Activated T-helper 1 cell treated with anti-CD3 and anti-CD28 coated beads, Interleukin-12 subunit alpha, Interleukin-12 subunit beta, Interleukin-2, Interleukin-4 antibody, amounts not matched to agents 30 ng/mL and 10 ng/mL and 1 ng/mL, durations not matched to agents 14 hours and 24 hours and 36 hours (primary cell): ENCODE measurements at regions not wholly inside any gene's neighbourhood (a gene's known extent, or its start where the extent isn't known, plus 50 kb on each side); places are given as distances from the start of the nearest gene placed in this dataset.

Experiments
- DNase-seq: peaks from one replicate; pipeline ENCODE4 v3.0.0; 2021; ENCODE audit warnings: low spot score
- H3K27ac Mint-ChIP-seq: one replicate; pipeline ENCODE4 v1.8.0; 2021; ENCODE audit warnings: mild to moderate bottlenecking, mixed read lengths
- H3K27me3 Mint-ChIP-seq: one replicate; pipeline ENCODE4 v1.8.0; 2022; ENCODE audit warnings: mild to moderate bottlenecking, moderate library complexity, mixed read lengths; ENCODE audit not compliant: insufficient read depth
- H3K36me3 Mint-ChIP-seq: one replicate; pipeline ENCODE4 v1.8.0; 2021; ENCODE audit warnings: low read depth, mixed read lengths
- H3K4me1 Mint-ChIP-seq: one replicate; pipeline ENCODE4 v1.8.0; 2021; ENCODE audit warnings: low read depth, mixed read lengths
- H3K4me3 Mint-ChIP-seq: one replicate; pipeline ENCODE4 v1.8.0; 2021; ENCODE audit warnings: mild to moderate bottlenecking, moderate library complexity, mixed read lengths
- H3K9me3 Mint-ChIP-seq: one replicate; pipeline ENCODE4 v1.8.0; 2021; ENCODE audit warnings: mixed read lengths
- intact Hi-C: fragments of 100-400 bp; cut with micrococcal nuclease; formaldehyde crosslinking; loops from one replicate; pipeline ENCODE4 v1.15.1; 2024

GRCh38 chr16:54432897-54433229 lies 146.3 kb upstream of the IRX3 start:
- Mint-ChIP-seq H3K27me3 (peaks cover 27% of the 10 kb centered on the region), H3K27ac (no peak overlapping the region), H3K36me3 (no peaks in the 10 kb centered on the region), H3K4me1 (peaks cover 10% of the 10 kb centered on the region), H3K9me3 (peaks cover 8% of the 10 kb centered on the region), H3K4me3 (no peak overlapping the region)
- intact Hi-C loops, result no loop called here
- DNase-seq, result no peak

- H3K27ac Mint-ChIP-seq, result no peak overlapping the region
- H3K36me3 Mint-ChIP-seq, result no peaks in the 10 kb centered on the region
- no peak for DNase-seq
- H3K4me3 Mint-ChIP-seq, result no peak overlapping the region
- intact Hi-C loops, result no loop called here
- peaks cover 27% of the 10 kb centered on the region for H3K27me3 Mint-ChIP-seq
- H3K9me3 Mint-ChIP-seq, result peaks cover 8% of the 10 kb centered on the region
- peaks cover 10% of the 10 kb centered on the region for H3K4me1 Mint-ChIP-seq
Measured at GRCh38 chr16:54431997-54432896, 145.7 kb upstream of the IRX3 start.

- Mint-ChIP-seq H3K36me3 (no peaks in the 10 kb centered on the region), H3K4me3 (no peak overlapping the region), H3K9me3 (peaks cover 8% of the 10 kb centered on the region), H3K4me1 (peaks cover 10% of the 10 kb centered on the region), H3K27me3 (peaks cover 27% of the 10 kb centered on the region), H3K27ac (no peak overlapping the region)
- DNase-seq, result no peak
- intact Hi-C loops, result no loop called here
Measured at GRCh38 chr16:54431041-54431996, 144.7 kb upstream of the IRX3 start.

- H3K36me3 Mint-ChIP-seq, result no peaks in the 10 kb centered on the region
- peaks cover 27% of the 10 kb centered on the region for H3K27me3 Mint-ChIP-seq
- H3K4me3 Mint-ChIP-seq, result no peak overlapping the region
Measured at GRCh38 chr16:54430491-54431030, 144.0 kb upstream of the IRX3 start.

DNA sequence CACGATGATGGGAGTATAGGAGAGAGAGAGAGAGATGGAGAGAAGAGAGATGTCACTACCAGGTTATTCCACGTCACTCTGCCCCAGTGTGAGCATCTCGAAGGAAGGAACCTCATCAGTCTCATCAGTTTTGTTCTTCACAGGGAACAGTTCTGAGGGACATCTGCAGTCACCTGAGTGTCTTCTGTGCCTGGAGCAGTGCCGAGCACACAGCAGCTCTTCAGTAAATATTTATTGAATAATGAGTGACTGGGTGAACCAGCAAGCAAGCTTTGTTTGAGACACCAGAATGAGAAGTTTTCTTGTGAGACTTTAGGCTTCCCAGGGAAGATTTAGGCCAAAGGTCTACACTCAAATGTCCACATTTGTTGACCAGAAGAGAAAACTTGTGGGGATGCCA lies 142.4 kb upstream of the IRX3 start:
- H3K36me3 Mint-ChIP-seq, result no peaks in the 10 kb centered on the region
- no peak overlapping the region for H3K27ac Mint-ChIP-seq
- H3K27me3 Mint-ChIP-seq, result peaks cover 27% of the 10 kb centered on the region
- peaks cover 10% of the 10 kb centered on the region for H3K4me1 Mint-ChIP-seq
- no peaks in the 10 kb centered on the region for H3K9me3 Mint-ChIP-seq
- no peak for DNase-seq
- H3K4me3 Mint-ChIP-seq, result no peak overlapping the region
- intact Hi-C loops, result loop anchor here (10.0 kb wide), 1 partner anchor 534 kb away; no protein-coding TSS in a partner anchor

More at GRCh38 chr16:54430491-54431030, 144.0 kb upstream of the IRX3 start:
- intact Hi-C loops, result no loop called here
- Mint-ChIP-seq H3K4me1 (peaks cover 10% of the 10 kb centered on the region), H3K9me3 (peaks cover 8% of the 10 kb centered on the region), H3K27ac (no peak overlapping the region)
- DNase-seq, result no peak

GRCh38 chr16:54426553-54426849 lies 139.9 kb upstream of the IRX3 start:
- Mint-ChIP-seq H3K4me3 (no peak overlapping the region), H3K27ac (no peak overlapping the region), H3K27me3 (peaks cover 22% of the 10 kb centered on the region), H3K9me3 (no peaks in the 10 kb centered on the region), H3K4me1 (peaks cover 9% of the 10 kb centered on the region), H3K36me3 (no peaks in the 10 kb centered on the region)
- no peak for DNase-seq
- intact Hi-C loops, result loop anchor here (10.0 kb wide), 1 partner anchor 532 kb away; no protein-coding TSS in a partner anchor

GRCh38 chr16:54425681-54426552 lies 139.3 kb upstream of the IRX3 start:
- H3K27ac Mint-ChIP-seq, result no peak overlapping the region
- H3K4me3 Mint-ChIP-seq, result no peak overlapping the region
- H3K36me3 Mint-ChIP-seq, result no peaks in the 10 kb centered on the region
- intact Hi-C loops, result loop anchor here (10.0 kb wide), 1 partner anchor 531 kb away; no protein-coding TSS in a partner anchor
- no peaks in the 10 kb centered on the region for H3K9me3 Mint-ChIP-seq
- H3K27me3 Mint-ChIP-seq, result peaks cover 16% of the 10 kb centered on the region
- DNase-seq, result no peak
- H3K4me1 Mint-ChIP-seq, result peaks cover 3% of the 10 kb centered on the region

DNA sequence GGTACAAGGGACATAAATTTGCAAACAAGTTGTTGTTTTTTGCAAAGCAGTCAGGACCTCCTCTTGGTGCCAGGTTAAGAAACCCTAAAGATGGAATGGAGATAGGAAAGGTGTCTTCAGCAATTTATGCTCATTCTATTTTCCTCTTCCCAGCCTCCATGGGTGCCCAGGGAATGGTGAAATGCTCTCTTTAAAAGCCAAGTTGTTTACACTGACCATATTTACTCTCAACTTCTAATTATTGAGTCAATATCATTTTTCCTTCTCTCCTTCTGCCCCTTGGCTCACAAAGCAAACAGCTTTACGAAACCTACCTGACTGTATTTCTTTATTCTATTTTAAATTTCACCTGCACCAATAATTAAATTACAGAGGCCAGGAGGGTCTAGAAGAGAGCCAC lies 138.5 kb upstream of the IRX3 start:
- H3K9me3 Mint-ChIP-seq, result no peaks in the 10 kb centered on the region
- no peak overlapping the region for H3K27ac Mint-ChIP-seq
- H3K4me1 Mint-ChIP-seq, result no peaks in the 10 kb centered on the region

DNA sequence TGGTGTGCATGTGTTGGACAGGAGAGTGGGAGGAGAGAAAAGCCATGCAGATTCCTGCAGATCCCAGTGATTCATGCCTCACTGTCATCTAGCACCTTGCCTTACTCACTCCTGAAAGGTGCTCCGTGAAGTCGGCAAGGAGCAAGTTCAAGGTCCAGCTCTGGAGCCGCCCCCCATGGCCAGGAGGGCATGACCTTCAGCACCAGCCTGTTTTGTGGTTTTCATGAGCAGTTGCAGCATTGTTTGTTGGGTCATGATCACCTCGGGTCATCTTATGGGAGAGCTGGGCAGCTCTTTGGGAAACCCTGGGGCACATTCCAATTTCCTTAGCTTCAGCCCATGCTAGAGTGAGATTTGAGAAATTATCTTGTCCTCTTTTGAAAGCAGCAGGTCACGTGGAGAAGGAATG lies 137.5 kb upstream of the IRX3 start:
- peaks cover 4% of the 10 kb centered on the region for H3K27me3 Mint-ChIP-seq
- H3K36me3 Mint-ChIP-seq, result no peaks in the 10 kb centered on the region
- intact Hi-C loops, result loop anchor here (10.0 kb wide), 1 partner anchor 529 kb away; no protein-coding TSS in a partner anchor
- no peak for DNase-seq
- H3K4me3 Mint-ChIP-seq, result no peak overlapping the region
- H3K27ac Mint-ChIP-seq, result no peak overlapping the region
- H3K9me3 Mint-ChIP-seq, result no peaks in the 10 kb centered on the region
- H3K4me1 Mint-ChIP-seq, result no peaks in the 10 kb centered on the region

More for the DNA sequence above, 138.5 kb upstream of the IRX3 start:
- no peak for DNase-seq
- H3K36me3 Mint-ChIP-seq, result no peaks in the 10 kb centered on the region
- intact Hi-C loops, result loop anchor here (10.0 kb wide), 1 partner anchor 530 kb away; no protein-coding TSS in a partner anchor
- no peak overlapping the region for H3K4me3 Mint-ChIP-seq
- peaks cover 9% of the 10 kb centered on the region for H3K27me3 Mint-ChIP-seq

DNA sequence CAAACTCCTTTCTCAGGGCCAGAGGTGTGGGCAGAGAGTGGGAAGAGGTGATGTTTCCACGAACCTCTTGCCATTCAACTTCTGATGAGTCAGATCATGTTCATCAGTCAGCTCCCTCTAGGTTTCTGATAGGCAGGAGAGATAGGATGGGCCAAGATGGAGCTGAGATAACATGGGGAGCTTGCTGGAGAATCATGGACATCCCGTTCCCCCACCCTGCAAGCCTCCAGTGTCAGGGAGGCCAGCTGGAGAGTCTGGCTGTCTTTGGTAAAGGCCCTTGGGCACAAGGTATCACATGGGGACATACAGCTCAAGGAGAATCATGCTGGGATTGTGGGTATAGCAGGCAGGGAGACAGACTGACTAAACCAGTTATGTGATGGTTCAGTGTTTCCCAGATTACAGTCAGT lies 136.0 kb upstream of the IRX3 start:
- DNase-seq, result no peak
- Mint-ChIP-seq H3K4me1 (no peaks in the 10 kb centered on the region), H3K9me3 (no peaks in the 10 kb centered on the region), H3K27ac (no peak overlapping the region), H3K27me3 (peaks cover 2% of the 10 kb centered on the region), H3K4me3 (no peak overlapping the region), H3K36me3 (no peaks in the 10 kb centered on the region)
- intact Hi-C loops, result loop anchor here (10.0 kb wide), 1 partner anchor 528 kb away; no protein-coding TSS in a partner anchor

GRCh38 chr16:54422159-54422558 lies 135.6 kb upstream of the IRX3 start:
- H3K4me3 Mint-ChIP-seq, result no peak overlapping the region
- H3K36me3 Mint-ChIP-seq, result no peaks in the 10 kb centered on the region
- H3K9me3 Mint-ChIP-seq, result no peaks in the 10 kb centered on the region
- peaks cover 2% of the 10 kb centered on the region for H3K27me3 Mint-ChIP-seq
- intact Hi-C loops, result loop anchor here (10.0 kb wide), 1 partner anchor 527 kb away; no protein-coding TSS in a partner anchor
- no peaks in the 10 kb centered on the region for H3K4me1 Mint-ChIP-seq
- no peak for DNase-seq
- no peak overlapping the region for H3K27ac Mint-ChIP-seq

DNA sequence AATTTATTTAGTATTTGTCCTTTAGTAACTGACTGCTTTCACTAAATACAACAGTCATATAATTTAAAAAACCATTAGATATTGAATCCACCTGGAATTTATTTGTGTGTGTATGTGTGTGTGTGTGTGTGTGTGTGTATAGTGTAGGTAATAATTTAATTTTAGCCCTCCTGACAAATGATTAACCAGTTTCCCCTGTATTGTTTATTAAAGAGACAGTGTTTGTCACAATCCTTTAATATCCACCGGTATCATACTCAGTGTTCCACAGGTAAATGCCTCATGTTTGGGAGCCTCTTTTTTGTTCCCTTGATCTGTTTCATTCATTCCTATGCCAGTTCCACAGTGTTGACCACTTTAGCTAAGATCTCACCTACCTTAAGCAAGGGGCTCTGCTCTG lies 134.6 kb upstream of the IRX3 start:
- H3K36me3 Mint-ChIP-seq, result no peaks in the 10 kb centered on the region
- H3K4me3 Mint-ChIP-seq, result no peak overlapping the region
- no peak for DNase-seq
- intact Hi-C loops, result loop anchor here (10.0 kb wide), 1 partner anchor 526 kb away; no protein-coding TSS in a partner anchor
- H3K9me3 Mint-ChIP-seq, result no peaks in the 10 kb centered on the region
- H3K27me3 Mint-ChIP-seq, result peaks cover 2% of the 10 kb centered on the region
- no peaks in the 10 kb centered on the region for H3K4me1 Mint-ChIP-seq
- H3K27ac Mint-ChIP-seq, result no peak overlapping the region
